Stimulated activated naive B cell treated with anti-CD40 and anti-IgM and Interleukin-4, amounts not matched to agents 10 μg/mL and 1 μg/mL and 100 μg/mL, for 72 hours (primary cell): ENCODE measurements at regions not wholly inside any gene's neighbourhood (a gene's known extent, or its start where the extent isn't known, plus 50 kb on each side); places are given as distances from the start of the nearest gene placed in this dataset.
"Not testable (repeated sequence)": the region's sequence is repeated elsewhere in the genome, so short reads cannot be mapped to it uniquely, and the experiment has no call there.

Source experiments
- ATAC-seq, 2 donors: fragments of 150-1000 bp; cut with Tn5 transposase; replicated peaks; 2 replicates each; pipeline ENCODE4 v1.10.0; 2021; ENCODE audit warnings: moderate library complexity in 1 of 2
- DNase-seq: peaks from one replicate; pipeline ENCODE4 v3.0.0; 2021
- H3K27ac Mint-ChIP-seq: one replicate; pipeline ENCODE4 v1.8.0; 2022; ENCODE audit warnings: mild to moderate bottlenecking, mixed read lengths
- H3K27me3 Mint-ChIP-seq, 2 donors: one replicate each; pipeline ENCODE4 v1.8.0; 2022; ENCODE audit warnings: mixed read lengths in 2 of 2
- H3K36me3 Mint-ChIP-seq, 2 donors: one replicate each; pipeline ENCODE4 v1.8.0; 2022; ENCODE audit warnings: mixed read lengths in 2 of 2, mild to moderate bottlenecking in 1 of 2
- H3K4me1 Mint-ChIP-seq, 2 donors: one replicate each; pipeline ENCODE4 v1.8.0; 2022; ENCODE audit warnings: mixed read lengths in 2 of 2, mild to moderate bottlenecking in 1 of 2
- H3K4me3 Mint-ChIP-seq, 2 donors: one replicate each; pipeline ENCODE4 v1.8.0; 2022; ENCODE audit warnings: mild to moderate bottlenecking in 2 of 2, mixed read lengths in 2 of 2, moderate library complexity in 1 of 2
- H3K9me3 Mint-ChIP-seq, 2 donors: one replicate each; pipeline ENCODE4 v1.8.0; 2022; ENCODE audit warnings: mixed read lengths in 2 of 2, mild to moderate bottlenecking in 1 of 2

- no peak for DNase-seq
- Mint-ChIP-seq H3K4me1 (no peaks in the 10 kb centered on the region), H3K27ac (no peak overlapping the region), H3K27me3 (no peaks in the 10 kb centered on the region), H3K36me3 (no peaks in the 10 kb centered on the region), H3K4me3 (no peak overlapping the region), H3K9me3 (no peaks in the 10 kb centered on the region)
- ATAC-seq = no peak
Observed at GRCh38 chr13:81089371-81090157, 748.6 kb upstream of the SPRY2 start.

GRCh38 chr13:81080911-81081454 is 740.1 kb upstream of the SPRY2 start:
- Mint-ChIP-seq H3K27ac (no peak overlapping the region), H3K27me3 (no peaks in the 10 kb centered on the region)
- no peak for ATAC-seq

GRCh38 chr13:81078048-81078447 is 737.1 kb upstream of the SPRY2 start:
- ATAC-seq = no peak
- DNase-seq = no peak
- Mint-ChIP-seq H3K27ac (no peak overlapping the region), H3K27me3 (no peaks in the 10 kb centered on the region), H3K4me1 (no peaks in the 10 kb centered on the region), H3K9me3 (peaks cover 0 to 4% of the 10 kb centered on the region in 2 donors), H3K36me3 (no peaks in the 10 kb centered on the region), H3K4me3 (no peak overlapping the region)

More at GRCh38 chr13:81080911-81081454, 740.1 kb upstream of the SPRY2 start:
- H3K4me1 Mint-ChIP-seq = no peaks in the 10 kb centered on the region
- H3K9me3 Mint-ChIP-seq = peaks cover 0 to 2% of the 10 kb centered on the region in 2 donors
- DNase-seq = no peak
- no peak overlapping the region for H3K4me3 Mint-ChIP-seq
- no peaks in the 10 kb centered on the region for H3K36me3 Mint-ChIP-seq

- H3K9me3 Mint-ChIP-seq, H3K4me3 Mint-ChIP-seq, ATAC-seq, H3K27me3 Mint-ChIP-seq, H3K27ac Mint-ChIP-seq, H3K4me1 Mint-ChIP-seq, DNase-seq, H3K36me3 Mint-ChIP-seq: not testable (repeated sequence)
Observed at GRCh38 chr13:81069822-81070221, 728.9 kb upstream of the SPRY2 start.

- Mint-ChIP-seq H3K27me3 (no peaks in the 10 kb centered on the region), H3K4me3 (no peak overlapping the region), H3K9me3 (no peaks in the 10 kb centered on the region), H3K27ac (no peak overlapping the region), H3K36me3 (no peaks in the 10 kb centered on the region), H3K4me1 (no peaks in the 10 kb centered on the region)
- no peak for DNase-seq
- ATAC-seq = no peak
Observed at GRCh38 chr13:81058916-81059290, 718.0 kb upstream of the SPRY2 start.

- Mint-ChIP-seq H3K27ac (no peak overlapping the region), H3K36me3 (no peaks in the 10 kb centered on the region), H3K27me3 (no peaks in the 10 kb centered on the region), H3K4me1 (no peaks in the 10 kb centered on the region), H3K9me3 (no peaks in the 10 kb centered on the region), H3K4me3 (no peak overlapping the region)
- DNase-seq (no peak), ATAC-seq (no peak)
Observed at GRCh38 chr13:81058211-81058915, 717.4 kb upstream of the SPRY2 start.

GRCh38 chr13:81051873-81052272 is 710.9 kb upstream of the SPRY2 start:
- DNase-seq (no peak), ATAC-seq (no peak)
- Mint-ChIP-seq H3K9me3 (no peaks in the 10 kb centered on the region), H3K27ac (no peak overlapping the region), H3K27me3 (no peaks in the 10 kb centered on the region), H3K36me3 (no peaks in the 10 kb centered on the region), H3K4me1 (no peaks in the 10 kb centered on the region), H3K4me3 (no peak overlapping the region)

GRCh38 chr13:81048026-81048461 is 707.1 kb upstream of the SPRY2 start:
- Mint-ChIP-seq H3K27me3 (no peaks in the 10 kb centered on the region), H3K27ac (no peak overlapping the region), H3K4me3 (no peak overlapping the region), H3K4me1 (no peaks in the 10 kb centered on the region), H3K9me3 (no peaks in the 10 kb centered on the region), H3K36me3 (no peaks in the 10 kb centered on the region)
- DNase-seq (no peak), ATAC-seq (no peak)

GRCh38 chr13:81041761-81042160 is 700.8 kb upstream of the SPRY2 start:
- ATAC-seq (no peak), DNase-seq (no peak)
- Mint-ChIP-seq H3K36me3 (no peaks in the 10 kb centered on the region), H3K27me3 (no peaks in the 10 kb centered on the region), H3K4me3 (no peak overlapping the region), H3K4me1 (no peaks in the 10 kb centered on the region), H3K9me3 (no peaks in the 10 kb centered on the region), H3K27ac (no peak overlapping the region)

- Mint-ChIP-seq H3K27ac (no peak overlapping the region), H3K4me3 (no peak overlapping the region), H3K36me3 (no peaks in the 10 kb centered on the region), H3K4me1 (no peaks in the 10 kb centered on the region), H3K9me3 (peaks cover 3 to 4% of the 10 kb centered on the region in 2 donors), H3K27me3 (no peaks in the 10 kb centered on the region)
- DNase-seq = no peak
- no peak for ATAC-seq
Observed at GRCh38 chr13:81031996-81032395, 691.1 kb upstream of the SPRY2 start.

GRCh38 chr13:81025091-81025490 is 684.2 kb upstream of the SPRY2 start:
- Mint-ChIP-seq H3K36me3 (peaks cover 0 to 5% of the 10 kb centered on the region in 2 donors), H3K9me3 (peaks cover 10 to 11% of the 10 kb centered on the region in 2 donors), H3K27ac (no peak overlapping the region), H3K4me1 (no peaks in the 10 kb centered on the region), H3K27me3 (no peaks in the 10 kb centered on the region), H3K4me3 (no peak overlapping the region)
- ATAC-seq (no peak), DNase-seq (no peak)

- no peak for DNase-seq
- Mint-ChIP-seq H3K36me3 (peaks cover 0 to 5% of the 10 kb centered on the region in 2 donors), H3K27me3 (no peaks in the 10 kb centered on the region), H3K4me3 (no peak overlapping the region), H3K4me1 (no peaks in the 10 kb centered on the region), H3K9me3 (peaks cover 6% of the 10 kb centered on the region in 2 donors), H3K27ac (no peak overlapping the region)
- ATAC-seq = no peak
Observed at GRCh38 chr13:81021284-81021840, 680.4 kb upstream of the SPRY2 start.

- H3K27me3 Mint-ChIP-seq = no peaks in the 10 kb centered on the region
- H3K36me3 Mint-ChIP-seq = peaks cover 0 to 5% of the 10 kb centered on the region in 2 donors
- no peaks in the 10 kb centered on the region for H3K4me1 Mint-ChIP-seq
Observed at GRCh38 chr13:81020010-81020409, 679.1 kb upstream of the SPRY2 start.

GRCh38 chr13:81018936-81019335 is 678.0 kb upstream of the SPRY2 start:
- Mint-ChIP-seq H3K36me3 (peaks cover 0 to 5% of the 10 kb centered on the region in 2 donors), H3K9me3 (peaks cover 6 to 7% of the 10 kb centered on the region in 2 donors), H3K27ac (no peak overlapping the region), H3K4me3 (no peak overlapping the region), H3K27me3 (no peaks in the 10 kb centered on the region), H3K4me1 (no peaks in the 10 kb centered on the region)
- ATAC-seq (no peak), DNase-seq (no peak)

More at GRCh38 chr13:81020010-81020409, 679.1 kb upstream of the SPRY2 start:
- no peak for ATAC-seq
- H3K9me3 Mint-ChIP-seq = peaks cover 6% of the 10 kb centered on the region in 2 donors
- no peak overlapping the region for H3K27ac Mint-ChIP-seq
- DNase-seq = no peak
- no peak overlapping the region for H3K4me3 Mint-ChIP-seq
